Muscle layer of colon (tissue), 2 donors: ENCODE measurements at regions not wholly inside any gene's neighbourhood (a gene's known extent, or its start where the extent isn't known, plus 50 kb on each side); places are given as distances from the start of the nearest gene placed in this dataset.

Experiments used
- H3K27ac ChIP-seq: one replicate; pipeline ENCODE4 v1.7.0; 2013; ENCODE audit warnings: low read depth, mild to moderate bottlenecking, low read length, moderate library complexity
- H3K27me3 ChIP-seq, 2 donors: one replicate each; pipeline ENCODE4 v1.7.0; 2013; ENCODE audit warnings: low read length in 2 of 2, mild to moderate bottlenecking in 2 of 2; ENCODE audit not compliant: insufficient read depth in 2 of 2, control insufficient read depth in 1 of 2
- H3K36me3 ChIP-seq: one replicate; pipeline ENCODE4 v1.7.0; 2013; ENCODE audit warnings: mild to moderate bottlenecking, low read length; ENCODE audit not compliant: insufficient read depth
- H3K4me1 ChIP-seq: one replicate; pipeline ENCODE4 v1.7.0; 2013; ENCODE audit warnings: mild to moderate bottlenecking, low read length; ENCODE audit not compliant: insufficient read depth
- H3K4me3 ChIP-seq, 2 donors: one replicate each; pipeline ENCODE4 v1.7.0; 2013; ENCODE audit warnings: low read length in 2 of 2, low read depth in 1 of 2, mild to moderate bottlenecking in 1 of 2, moderate library complexity in 1 of 2
- H3K9ac ChIP-seq: one replicate; pipeline ENCODE4 v1.7.0; 2013; ENCODE audit warnings: low read length
- H3K9me3 ChIP-seq: one replicate; pipeline ENCODE4 v1.7.0; 2013; ENCODE audit warnings: mild to moderate bottlenecking, low read length
- donor health status: abdominal sarcoma.
- donor health status: Adenocarcinoma of cecum.

DNA sequence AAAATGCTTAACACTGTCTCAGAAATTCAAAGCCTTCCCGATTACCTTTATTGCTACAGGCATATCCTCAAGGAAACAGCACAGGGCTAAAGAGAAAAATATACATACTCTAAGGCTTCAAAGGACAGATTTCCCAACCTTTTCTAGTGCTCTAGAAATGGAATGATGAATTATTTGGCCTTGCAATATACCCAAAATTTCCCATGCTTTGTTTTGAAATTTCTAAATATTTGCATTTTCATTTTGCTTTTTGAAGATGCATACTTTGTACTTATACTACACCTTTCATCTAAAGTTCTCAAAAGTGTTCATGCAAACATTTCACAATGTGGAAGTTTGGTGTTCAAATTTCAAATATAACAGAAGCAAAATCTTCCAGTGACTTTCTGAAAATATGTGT is 312.7 kb upstream of the PDE4D start:
- Histone ChIP-seq H3K27ac (no peak overlapping the region), H3K27me3 (no peaks in the 10 kb centered on the region), H3K4me1 (no peaks in the 10 kb centered on the region), H3K9ac (no peak overlapping the region), H3K9me3 (no peaks in the 10 kb centered on the region), H3K4me3 (no peak overlapping the region), H3K36me3 (no peaks in the 10 kb centered on the region)

DNA sequence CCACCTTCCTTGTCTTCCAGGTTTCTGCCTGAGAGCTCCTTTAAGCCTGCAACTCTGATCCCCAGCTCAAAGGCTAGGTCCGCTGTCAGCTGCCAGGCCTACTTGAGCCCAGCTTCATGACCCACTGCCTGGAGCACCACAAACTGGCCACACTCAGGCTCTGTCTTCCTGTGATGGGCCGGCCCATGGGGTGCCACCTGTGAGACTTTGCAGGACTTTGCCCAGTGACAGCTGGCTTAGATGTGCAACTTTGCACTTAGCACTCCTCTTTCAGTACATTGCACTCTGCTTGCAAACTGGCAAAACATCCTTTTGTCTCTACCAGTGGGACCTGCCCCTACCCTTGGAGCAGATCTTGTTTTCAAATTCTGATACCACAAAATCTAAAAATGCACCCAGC is 311.5 kb upstream of the PDE4D start:
- H3K9me3 ChIP-seq, result no peaks in the 10 kb centered on the region
- H3K4me1 ChIP-seq, result no peaks in the 10 kb centered on the region
- no peaks in the 10 kb centered on the region for H3K27me3 ChIP-seq
- no peak overlapping the region for H3K27ac ChIP-seq
- H3K4me3 ChIP-seq, result no peak overlapping the region
- no peak overlapping the region for H3K9ac ChIP-seq
- H3K36me3 ChIP-seq, result no peaks in the 10 kb centered on the region

DNA sequence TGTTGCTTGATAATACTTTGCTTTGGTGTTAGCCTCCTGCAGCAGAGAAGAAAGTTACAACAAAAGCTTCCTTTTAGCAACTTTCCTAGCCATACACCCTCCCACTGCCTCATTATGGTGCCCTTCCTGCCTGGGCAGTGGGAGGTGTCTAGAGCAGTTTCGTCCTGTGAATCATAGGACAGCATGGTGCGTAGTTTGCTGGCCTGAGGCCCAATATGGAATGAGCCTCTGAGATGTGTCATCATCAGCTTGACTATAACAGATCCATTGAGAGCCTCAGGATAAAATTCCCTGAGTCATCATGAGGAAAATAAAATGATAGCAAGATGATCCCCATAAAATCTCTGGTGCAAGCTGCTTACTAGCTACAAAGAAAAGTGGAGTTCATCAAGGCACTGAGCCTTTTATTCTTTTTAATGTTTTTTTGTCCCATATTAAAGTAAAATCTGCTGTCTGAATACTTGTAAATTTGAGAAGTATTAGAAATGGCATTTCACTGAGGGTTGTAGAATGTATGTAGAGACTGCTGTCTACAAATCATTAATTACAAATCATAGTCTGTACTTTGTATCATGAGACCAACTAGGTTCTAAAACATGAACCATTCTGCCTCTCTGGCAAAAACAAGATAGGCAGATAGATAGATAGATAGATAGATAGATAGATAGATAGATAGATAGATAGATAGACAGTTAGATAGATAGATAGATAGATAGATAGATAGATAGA is 303.0 kb upstream of the PDE4D start:
- Histone ChIP-seq H3K4me3 (no peak overlapping the region), H3K27me3 (no peaks in the 10 kb centered on the region), H3K9me3 (no peaks in the 10 kb centered on the region), H3K4me1 (no peaks in the 10 kb centered on the region), H3K9ac (no peak overlapping the region), H3K36me3 (no peaks in the 10 kb centered on the region), H3K27ac (no peak overlapping the region)

DNA sequence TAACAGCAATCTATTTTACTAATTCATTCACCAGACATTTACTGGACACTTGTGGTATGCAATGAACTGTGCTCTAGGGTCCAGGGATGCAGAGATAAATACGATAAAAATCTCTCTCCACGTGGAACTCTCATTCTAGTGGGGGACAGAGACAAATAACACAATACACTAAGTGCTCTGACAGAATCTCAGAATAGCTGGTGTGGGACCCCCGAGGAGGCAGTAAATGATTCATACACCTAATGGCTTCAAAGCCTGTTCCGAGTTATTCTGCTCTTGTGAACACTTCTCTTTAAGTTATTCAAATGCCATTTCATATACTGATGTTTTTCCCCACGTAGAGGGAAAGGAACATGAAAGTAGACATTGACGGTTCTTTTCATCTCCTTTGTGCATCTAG is 302.0 kb upstream of the PDE4D start:
- H3K4me3 ChIP-seq, result no peak overlapping the region
- no peaks in the 10 kb centered on the region for H3K27me3 ChIP-seq
- H3K4me1 ChIP-seq, result no peaks in the 10 kb centered on the region
- no peak overlapping the region for H3K9ac ChIP-seq
- no peaks in the 10 kb centered on the region for H3K9me3 ChIP-seq
- no peaks in the 10 kb centered on the region for H3K36me3 ChIP-seq
- no peak overlapping the region for H3K27ac ChIP-seq

DNA sequence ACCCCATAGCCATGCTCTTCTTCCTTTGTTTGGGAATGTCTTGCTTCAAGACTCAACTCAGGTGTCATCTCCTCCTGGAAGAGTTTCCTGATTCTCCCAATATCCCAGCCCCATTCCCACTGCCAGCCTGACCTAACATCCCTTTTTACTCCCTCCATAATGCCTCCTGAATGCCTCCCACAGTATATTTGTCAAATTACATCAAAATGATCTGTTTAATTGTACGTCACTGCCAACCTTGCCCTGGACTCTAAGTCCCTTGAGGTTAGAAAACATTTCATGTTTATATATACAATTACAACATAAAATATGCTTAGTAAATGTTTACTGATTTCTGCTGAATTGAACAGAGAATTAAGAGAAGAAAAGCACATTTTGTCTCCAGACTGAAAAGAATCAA is 301.6 kb upstream of the PDE4D start:
- H3K4me1 ChIP-seq, result no peaks in the 10 kb centered on the region
- no peaks in the 10 kb centered on the region for H3K27me3 ChIP-seq
- no peak overlapping the region for H3K27ac ChIP-seq
- H3K9ac ChIP-seq, result no peak overlapping the region
- H3K36me3 ChIP-seq, result no peaks in the 10 kb centered on the region
- H3K9me3 ChIP-seq, result no peaks in the 10 kb centered on the region
- no peak overlapping the region for H3K4me3 ChIP-seq

DNA sequence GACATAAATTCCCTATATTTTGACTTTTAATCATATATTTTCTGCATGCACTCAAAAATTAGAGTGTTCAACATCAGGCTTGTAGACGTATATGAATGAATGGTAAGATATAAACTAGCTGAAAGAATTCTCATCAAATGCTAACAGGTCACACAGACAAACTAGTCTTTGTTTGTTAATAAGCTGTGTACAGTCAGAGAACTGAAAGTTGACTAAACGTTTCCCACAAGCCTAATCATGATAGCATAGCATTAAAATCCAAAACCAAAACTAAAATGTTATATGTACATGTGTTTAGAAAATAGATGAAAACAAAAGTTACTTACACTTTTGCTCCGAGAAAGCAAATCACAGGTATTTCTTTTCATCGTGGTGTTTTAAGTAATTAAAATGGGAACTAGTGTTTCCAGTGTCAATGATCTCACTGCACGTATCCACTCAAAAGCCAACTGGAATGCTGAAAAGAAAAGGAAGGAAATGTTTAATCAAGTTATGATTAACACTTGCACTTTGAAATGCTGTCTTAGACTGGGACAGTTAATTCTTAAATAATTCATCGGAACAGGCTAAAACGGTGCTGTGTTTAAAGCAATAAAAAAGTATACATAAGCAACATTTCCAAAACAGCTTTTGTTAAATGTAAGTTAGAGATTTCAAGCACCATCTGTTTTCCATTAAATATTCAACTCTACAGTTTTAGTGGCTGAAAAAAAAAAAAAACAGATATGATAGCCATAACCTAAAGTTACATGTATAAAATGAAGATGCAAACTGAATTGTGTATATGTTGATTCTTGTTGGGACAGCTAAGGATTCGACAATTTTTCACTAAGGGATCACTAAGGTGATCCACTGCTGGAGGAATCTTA is 291.9 kb upstream of the PDE4D start:
- no peaks in the 10 kb centered on the region for H3K9me3 ChIP-seq

DNA sequence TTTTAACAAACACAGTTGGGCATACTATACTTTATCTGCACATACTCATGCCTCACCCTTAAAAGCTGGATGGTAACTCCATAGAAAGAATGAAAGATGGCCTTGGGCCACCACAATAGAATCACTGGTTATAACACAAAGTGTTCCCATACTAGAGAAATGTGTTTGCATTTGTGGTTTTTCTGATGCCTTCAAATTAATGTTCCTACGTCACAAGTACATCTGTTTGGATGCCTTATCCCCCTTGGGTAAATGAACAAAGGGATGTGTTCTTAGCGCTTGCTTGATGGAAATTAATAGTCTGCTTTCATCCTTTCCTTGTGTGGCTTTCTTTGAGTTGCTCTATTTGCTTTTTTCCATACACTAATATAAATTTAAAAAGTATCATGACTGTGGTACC is 291.1 kb upstream of the PDE4D start:
- H3K9ac ChIP-seq, result no peak overlapping the region
- no peak overlapping the region for H3K27ac ChIP-seq
- H3K4me3 ChIP-seq, result no peak overlapping the region
- no peaks in the 10 kb centered on the region for H3K27me3 ChIP-seq
- no peaks in the 10 kb centered on the region for H3K9me3 ChIP-seq
- H3K36me3 ChIP-seq, result no peaks in the 10 kb centered on the region
- H3K4me1 ChIP-seq, result no peaks in the 10 kb centered on the region

More for the DNA sequence above, 291.9 kb upstream of the PDE4D start:
- no peak overlapping the region for H3K4me3 ChIP-seq
- no peak overlapping the region for H3K27ac ChIP-seq
- H3K27me3 ChIP-seq, result no peaks in the 10 kb centered on the region
- H3K9ac ChIP-seq, result no peak overlapping the region
- H3K4me1 ChIP-seq, result no peaks in the 10 kb centered on the region
- no peaks in the 10 kb centered on the region for H3K36me3 ChIP-seq

DNA sequence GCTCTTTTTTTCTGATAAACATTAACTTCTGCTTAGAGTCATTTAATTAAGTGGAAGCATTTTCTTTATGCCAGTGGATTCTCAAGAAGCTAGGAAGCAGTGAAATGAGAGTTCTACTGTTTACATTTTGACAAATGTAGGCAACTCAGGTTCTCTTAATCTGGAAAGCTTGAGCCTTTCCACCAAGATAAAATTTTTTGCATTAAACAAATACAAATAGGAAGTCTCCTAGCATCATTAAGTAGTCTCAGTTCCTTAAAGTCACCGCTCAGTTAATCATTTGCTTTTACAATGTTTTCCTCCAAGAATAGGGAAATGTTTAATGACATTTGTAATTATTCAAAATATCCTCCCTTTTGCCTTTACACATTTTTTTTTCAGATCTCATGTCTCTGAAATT is 290.4 kb upstream of the PDE4D start:
- Histone ChIP-seq H3K4me3 (no peak overlapping the region), H3K27ac (no peak overlapping the region), H3K36me3 (no peaks in the 10 kb centered on the region), H3K27me3 (no peaks in the 10 kb centered on the region), H3K4me1 (no peaks in the 10 kb centered on the region), H3K9me3 (no peaks in the 10 kb centered on the region), H3K9ac (no peak overlapping the region)

DNA sequence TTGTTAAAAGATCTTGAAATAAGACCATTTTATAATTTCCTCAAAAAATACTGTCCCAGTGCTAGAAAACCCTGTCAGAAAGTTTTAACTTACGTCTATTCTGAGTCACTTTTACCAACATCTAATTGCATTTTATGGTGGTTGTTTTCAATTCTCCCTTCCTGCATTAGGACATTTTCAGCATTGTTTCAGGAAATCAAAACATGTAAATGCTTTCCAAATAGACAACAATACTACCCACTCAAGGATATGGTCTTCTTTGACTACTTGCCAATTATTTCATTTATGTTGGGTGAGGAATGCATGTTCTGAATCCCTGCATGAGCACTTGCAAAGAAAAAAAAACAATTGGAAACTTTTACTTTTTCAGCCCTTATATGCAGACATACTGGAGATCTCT is 284.6 kb upstream of the PDE4D start:
- Histone ChIP-seq H3K27ac (no peak overlapping the region), H3K36me3 (no peaks in the 10 kb centered on the region), H3K9ac (no peak overlapping the region), H3K4me3 (no peak overlapping the region), H3K27me3 (no peaks in the 10 kb centered on the region), H3K4me1 (no peaks in the 10 kb centered on the region), H3K9me3 (no peaks in the 10 kb centered on the region)

DNA sequence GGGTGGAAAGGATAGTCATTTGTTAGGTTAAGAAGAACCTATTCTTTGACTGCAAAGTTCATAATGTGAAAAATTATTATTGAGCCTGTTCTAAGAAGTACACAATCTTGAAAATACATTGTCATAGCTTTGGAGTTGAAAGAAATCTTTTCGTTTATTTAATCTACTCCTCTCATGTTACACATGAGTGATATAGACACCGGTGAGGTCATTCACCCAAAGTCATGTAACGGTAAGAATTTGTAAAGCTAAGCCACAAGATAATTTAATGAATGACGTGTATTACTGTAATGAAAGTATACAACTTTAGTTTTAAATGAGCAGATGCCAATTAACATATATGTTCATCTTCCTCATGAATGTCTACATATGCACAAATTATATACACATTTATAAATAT is 284.1 kb upstream of the PDE4D start:
- Histone ChIP-seq H3K4me3 (no peak overlapping the region), H3K9me3 (no peaks in the 10 kb centered on the region), H3K36me3 (no peaks in the 10 kb centered on the region), H3K27ac (no peak overlapping the region), H3K27me3 (no peaks in the 10 kb centered on the region), H3K4me1 (no peaks in the 10 kb centered on the region), H3K9ac (no peak overlapping the region)

DNA sequence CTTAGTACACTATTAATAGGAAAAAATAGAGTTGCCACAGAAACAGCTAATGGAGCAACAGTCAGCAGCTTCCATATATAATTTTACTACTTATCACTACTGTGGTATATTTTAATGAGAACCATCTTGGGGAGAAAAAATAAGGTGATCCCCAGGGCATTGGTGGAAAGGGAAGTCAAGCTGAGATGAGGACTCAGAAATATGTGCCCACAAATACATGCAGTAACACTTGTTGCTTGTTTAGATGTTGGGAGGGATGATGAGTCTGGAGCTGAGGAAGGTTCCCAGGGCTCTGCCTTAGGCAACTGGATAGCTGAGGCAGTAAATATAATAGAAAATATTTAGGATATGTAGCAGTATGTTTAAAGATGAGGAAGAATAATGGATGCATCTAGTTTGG is 280.1 kb upstream of the PDE4D start:
- no peaks in the 10 kb centered on the region for H3K4me1 ChIP-seq
- H3K4me3 ChIP-seq, result no peak overlapping the region
- no peak overlapping the region for H3K27ac ChIP-seq
- no peaks in the 10 kb centered on the region for H3K9me3 ChIP-seq
- H3K36me3 ChIP-seq, result no peaks in the 10 kb centered on the region
- H3K27me3 ChIP-seq, result no peaks in the 10 kb centered on the region
- no peak overlapping the region for H3K9ac ChIP-seq

DNA sequence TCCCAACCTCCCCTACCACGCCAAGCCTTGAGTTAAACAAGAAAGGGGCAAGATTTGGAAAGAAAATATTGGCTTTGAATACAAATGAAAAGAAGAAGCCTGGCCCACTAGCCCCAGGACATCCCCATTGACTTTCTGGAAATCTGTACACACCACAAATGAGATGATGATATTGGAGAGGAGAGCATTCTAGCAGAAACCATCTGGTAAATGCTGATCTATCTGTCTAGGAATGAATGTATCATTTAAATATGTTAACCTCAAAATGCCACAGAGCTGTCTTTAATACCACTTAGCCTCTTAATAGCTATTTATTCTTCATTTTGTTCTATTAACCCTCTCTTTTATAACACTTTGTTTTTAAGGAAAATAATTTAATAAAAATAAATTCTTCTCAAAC is 270.2 kb upstream of the PDE4D start:
- H3K27me3 ChIP-seq, result no peaks in the 10 kb centered on the region
- no peaks in the 10 kb centered on the region for H3K4me1 ChIP-seq
- H3K4me3 ChIP-seq, result no peak overlapping the region
- H3K27ac ChIP-seq, result no peak overlapping the region
- H3K9ac ChIP-seq, result no peak overlapping the region
- no peaks in the 10 kb centered on the region for H3K36me3 ChIP-seq
- no peaks in the 10 kb centered on the region for H3K9me3 ChIP-seq
